ENCODE measurements at regions not wholly inside any gene's neighbourhood (a gene's known extent, or its start where the extent isn't known, plus 50 kb on each side); places are given as distances from the start of the nearest gene placed in this dataset.

DNA sequence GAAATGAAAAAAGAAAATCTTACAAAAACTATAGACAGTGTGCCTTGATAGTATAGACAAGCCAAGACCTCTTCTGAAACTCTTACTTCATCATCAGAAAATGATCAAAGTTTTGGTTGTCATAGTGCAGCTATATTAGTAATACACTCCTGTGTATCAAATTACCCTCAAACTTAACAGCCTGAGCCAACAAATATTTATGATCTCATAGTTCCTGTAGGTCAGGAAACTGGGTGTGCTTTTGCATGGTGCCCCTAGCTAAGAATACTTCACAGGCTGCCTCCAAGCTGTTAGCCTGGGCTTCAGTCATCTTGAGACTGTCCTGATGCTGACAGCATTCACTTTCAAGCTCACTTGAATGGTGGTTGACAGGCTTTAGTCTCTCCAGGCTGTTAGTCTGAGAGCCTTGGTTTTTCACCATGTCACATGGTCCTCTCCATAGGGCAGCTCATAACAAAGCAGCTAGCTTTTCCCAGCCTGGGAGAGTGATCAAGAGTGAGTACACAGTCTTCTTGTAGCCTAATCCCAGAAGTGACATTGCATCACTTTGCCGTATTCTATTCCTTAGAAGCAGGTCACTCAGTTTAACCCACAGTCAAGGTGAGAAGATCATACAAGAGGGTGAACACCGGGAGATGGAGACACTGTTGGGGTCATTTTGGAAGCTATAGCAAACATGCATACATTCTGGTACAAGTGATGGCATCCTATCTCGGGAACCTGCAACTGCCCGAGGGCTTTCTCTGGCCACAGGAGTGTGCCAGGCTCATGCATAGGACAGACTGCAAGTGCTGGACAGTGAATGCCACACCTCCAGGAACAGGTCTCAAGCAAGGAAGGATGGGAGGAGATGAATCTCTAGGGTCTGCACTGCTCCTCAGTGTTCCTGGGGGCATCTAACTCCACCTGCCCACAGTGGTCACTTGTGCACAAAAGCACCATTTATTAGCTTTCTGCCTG lies 173.4 kb upstream of the CADPS start:
- no peak for DNase-seq

DNA sequence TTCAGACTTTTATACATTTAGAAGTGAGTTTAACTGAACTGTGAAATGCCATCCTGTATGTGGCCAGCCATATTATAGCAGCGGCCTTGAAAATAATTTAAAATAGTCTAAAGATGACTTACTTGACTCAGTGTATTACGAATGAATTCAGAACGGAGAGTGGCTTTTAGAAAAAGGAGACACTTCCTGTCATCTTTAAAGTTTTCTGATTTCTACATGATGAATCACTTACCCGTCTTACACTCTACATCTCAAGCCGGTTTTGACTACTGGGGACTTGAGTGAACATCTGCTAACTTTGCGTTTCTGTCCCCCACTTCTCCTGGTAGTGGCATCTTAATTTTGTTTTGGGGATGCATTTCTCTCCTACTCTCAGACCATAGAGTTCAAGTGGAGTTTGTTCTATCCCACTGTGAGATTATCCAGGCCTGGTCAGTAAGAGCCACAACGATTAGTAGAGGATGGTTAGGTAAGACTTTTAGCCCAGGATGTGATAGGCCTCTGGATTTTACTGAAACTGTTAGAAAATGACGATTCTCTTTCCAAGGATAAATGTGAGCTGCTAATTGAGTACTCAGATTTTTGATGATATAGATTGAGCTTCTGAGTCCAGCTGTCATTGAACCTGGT lies 175.4 kb upstream of the CADPS start:
- DNase-seq, result no peak

DNA sequence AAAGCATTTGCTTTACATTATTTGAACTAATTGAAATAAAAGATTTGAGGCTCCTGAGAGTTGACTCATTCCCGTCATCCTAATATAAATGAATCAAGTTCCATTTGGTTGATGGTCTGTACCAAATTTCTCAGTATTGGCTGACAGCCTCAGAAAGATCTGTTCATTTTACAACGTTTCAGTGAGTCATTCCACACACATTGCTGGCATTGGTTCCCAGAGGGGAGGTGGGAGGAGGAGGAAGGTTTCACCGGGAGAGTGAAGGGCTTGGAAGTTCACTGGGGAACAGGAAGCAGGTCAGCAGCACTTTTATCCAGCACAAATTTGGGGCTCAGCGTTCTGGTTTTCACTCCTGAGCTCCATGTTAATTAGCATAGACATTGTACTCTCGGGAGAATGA lies 176.7 kb upstream of the CADPS start:
- no peak for DNase-seq

DNA sequence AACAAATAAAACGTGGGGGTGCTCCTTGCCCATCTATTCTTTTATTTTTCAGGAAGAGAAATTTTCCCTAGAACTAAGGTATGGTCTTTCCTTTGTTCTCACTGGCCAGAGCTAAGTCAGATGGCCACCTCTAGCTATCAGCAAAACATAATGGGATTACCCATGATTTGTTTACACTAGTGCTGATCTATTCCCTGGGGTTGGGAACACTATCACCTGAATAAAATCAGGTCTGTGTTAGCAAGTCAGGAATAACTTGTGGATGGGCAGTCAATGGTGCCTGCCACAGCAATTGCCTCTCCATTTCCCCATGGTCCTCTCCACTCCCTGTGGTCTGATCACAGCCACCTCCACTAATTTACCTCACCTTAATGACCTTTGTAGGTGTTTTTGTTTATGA lies 181.7 kb upstream of the CADPS start:
- peak; percentile 36 for DNase-seq

DNA sequence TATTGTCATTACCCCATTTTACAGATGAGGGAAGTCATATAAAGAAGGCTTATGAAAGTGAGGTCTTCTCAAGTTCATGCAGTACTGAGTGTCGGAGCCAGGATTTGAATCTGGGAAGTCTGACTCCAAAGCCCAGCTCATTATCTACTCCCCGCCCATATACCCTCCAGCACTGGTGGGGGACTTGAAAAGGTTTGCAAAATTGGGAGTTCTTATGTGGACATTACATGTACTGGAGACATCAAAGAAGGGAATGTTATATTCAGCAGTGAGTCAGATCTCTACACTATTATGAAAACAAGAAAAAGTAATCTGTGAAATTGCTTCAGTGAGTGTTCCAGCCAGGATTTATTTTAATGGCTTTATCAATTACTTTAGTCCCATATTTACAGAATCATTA lies 185.2 kb upstream of the CADPS start:
- DNase-seq, result peak; percentile 49

DNA sequence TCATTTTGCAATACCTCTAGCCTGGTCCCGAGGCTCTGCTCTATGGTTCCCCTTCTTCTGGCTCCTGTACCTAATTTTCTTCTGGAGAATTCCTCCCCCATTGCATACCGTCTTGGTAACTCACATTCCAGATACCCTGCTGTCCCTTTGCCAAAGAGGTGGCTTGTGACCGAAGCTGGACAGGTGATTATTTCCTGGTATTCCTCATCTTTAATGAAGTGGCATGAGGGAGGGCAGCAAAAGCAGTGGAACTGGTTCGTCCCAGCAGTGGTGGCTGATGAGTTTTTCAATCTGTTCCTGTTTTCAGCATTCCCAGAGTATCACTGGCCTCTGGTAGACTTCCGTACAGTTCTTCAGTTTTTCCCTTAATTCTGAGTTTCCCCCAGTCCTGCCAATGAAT lies 186.2 kb upstream of the CADPS start:
- DNase-seq, result no peak

DNA sequence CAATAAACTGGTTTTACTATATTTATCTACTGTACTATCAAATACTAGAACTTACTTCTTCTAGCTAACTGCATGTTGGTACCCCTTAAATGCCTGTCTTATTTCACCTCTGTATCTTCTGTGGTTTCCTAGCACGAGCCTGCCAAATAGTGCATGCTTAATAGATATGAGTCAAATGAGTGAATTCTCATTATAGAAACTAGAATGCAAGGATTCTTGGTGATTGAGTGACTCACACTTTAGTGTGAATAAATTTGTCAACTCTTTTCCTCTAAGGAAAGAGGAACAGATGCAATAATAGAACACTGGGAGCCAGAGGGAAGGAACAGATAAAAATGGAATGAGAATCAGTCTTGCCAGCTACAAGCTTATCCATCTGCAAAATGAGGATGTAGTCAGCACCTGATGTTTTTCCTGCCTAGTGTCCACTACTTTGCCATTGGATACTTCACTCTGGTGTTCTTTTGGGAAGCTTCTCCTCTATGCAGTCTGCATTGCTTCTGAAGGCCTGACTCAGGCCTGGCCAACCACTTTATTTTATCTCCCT lies 189.1 kb upstream of the CADPS start:
- DNase-seq, result no peak

DNA sequence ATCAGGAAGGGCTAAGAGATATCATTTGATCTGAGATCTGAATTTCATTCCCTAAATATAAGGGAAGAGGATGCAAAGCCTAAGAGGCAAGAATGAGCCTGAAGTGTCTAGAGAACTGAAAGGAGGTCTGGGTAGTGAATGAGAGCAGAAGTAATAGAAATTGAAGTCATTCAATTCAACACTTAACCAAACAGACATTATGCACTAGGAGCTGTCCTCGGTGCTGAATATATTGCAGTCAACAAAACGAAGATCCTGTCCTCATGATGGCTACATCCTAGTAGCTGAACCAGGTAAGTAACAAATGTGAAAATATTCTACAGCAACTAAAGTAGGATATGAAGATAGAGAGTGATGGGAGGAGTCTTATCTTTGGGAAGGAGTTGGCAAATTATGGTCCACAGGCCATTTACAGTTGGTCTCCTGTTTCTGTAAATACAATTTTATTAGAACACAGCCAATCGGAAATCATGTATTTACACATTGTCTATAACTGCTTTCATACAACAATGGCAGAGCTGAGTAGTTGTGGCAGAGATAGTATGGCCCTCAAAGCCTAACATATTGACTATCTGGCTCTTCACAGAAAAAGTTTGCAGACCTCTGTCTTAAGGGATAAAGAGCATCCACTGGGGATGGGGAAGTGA lies 192.9 kb upstream of the CADPS start:
- DNase-seq, result no peak

DNA sequence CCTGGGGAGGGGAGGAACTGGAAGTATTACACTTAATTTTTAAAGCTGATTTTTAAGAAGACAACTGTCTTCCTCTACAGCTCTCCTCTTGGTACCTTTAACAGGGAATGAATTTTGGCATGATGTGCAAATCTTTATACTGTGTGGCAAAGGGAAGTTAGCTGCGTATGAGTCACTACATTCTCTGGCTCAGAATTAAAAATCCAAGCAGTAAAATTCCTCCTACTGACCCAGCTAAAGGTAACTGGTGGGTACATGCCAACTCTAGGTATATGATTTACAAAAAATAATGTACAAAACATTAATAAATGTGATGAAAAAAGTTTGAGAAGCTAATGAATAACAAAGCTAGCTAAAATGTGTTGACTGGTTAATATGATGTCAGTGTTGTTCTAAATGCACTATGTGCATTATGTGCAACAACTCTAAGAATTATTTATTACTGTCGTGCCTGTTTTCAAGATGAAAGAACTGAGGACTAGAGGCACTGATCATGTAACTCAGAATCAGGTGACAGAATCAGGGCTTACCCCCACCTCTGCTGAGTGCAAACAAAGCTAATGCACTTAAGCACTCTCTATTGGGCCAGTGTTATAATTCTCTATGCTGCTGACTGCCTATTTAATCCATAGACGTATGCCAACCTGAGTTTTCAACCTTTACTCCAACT lies 194.7 kb upstream of the CADPS start:
- DNase-seq, result no peak

DNA sequence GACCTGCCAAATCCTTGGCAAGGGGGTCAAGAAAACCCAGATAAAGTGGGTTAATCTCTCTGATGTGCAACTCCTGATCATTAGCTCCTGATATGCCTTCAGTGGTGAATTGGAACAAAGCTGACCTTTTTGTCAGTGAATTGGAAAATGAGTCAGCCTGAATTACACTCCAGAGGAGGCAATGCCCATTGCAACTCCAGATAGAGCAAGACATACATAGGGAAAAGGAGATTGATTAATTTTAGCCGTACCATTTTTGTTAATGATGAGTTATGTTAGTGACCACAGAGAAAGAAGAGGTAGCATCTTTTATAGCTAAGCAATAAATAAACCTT lies 195.2 kb upstream of the CADPS start:
- DNase-seq, result no peak

DNA sequence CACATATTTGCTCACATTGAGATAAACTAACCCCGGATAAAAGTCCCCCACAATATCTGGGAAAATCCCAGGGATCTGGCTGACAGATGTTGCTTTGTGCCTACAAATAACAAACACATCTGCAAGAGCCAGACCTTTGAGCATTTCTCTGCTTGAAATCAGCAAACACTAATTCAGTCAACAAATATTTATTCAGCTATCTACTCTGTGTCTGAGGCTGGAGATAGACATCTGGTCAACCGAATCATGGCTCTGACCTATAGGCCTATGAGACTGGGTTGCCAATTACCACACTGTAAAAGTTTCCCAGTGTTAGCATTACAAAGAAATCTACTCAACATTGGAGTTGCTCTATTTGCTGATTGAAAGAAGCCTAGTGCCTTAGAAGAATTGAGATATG lies 201.1 kb upstream of the CADPS start:
- DNase-seq, result peak; percentile 13

DNA sequence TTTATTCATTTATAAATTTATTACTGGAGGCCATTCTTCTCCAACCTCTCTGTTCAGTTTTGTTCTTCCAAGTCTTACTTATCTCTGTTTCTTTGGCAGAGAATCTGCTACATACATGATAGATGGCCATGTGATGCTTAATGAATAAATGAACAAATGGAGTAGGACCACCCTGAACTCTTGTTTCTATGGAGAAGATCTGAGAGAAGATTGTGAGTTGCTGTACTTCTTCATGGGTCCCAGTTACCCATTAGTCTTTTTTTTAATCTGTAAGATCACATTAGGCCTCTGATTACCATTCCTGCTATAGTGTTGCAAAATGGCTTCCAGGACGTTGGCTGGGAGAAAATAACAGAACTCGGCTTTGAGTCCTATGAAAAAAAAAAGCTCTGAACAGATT lies 191.9 kb upstream of the SYNPR start:
- no peak for DNase-seq

DNA sequence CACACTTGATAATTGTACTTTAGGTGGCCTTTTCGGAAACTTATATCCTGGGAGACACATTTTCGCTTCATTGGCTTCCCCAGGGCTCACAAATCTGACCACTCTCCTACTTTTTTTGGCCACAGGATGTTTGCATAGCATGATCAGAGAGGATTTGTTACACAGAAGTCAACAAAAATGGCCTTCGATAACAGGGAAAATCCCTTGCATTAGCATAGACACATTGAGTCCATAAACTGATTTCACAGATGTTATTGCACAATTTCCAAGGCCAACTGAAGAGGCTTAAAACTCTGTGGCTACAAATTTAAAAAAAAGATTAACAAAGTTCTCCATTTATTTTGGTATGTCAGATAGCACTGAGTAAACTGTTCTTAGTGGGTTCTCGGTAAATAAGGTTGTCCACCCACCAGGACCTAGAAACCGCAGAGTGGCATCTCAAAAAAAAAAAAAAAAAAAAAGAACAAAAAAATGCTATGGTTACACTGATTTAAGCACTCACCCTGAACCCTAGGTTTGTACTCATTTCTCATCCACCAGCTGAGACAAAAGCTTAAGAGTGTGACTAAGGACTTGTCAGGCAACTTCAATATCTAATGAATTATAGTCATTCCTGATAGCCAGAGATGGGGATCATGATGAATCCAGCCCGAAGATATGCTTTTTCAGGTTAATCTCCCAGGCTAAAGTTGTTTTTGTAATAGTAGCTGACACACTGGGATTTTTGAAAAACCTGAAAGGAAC lies 188.9 kb upstream of the SYNPR start:
- no peak for DNase-seq

DNA sequence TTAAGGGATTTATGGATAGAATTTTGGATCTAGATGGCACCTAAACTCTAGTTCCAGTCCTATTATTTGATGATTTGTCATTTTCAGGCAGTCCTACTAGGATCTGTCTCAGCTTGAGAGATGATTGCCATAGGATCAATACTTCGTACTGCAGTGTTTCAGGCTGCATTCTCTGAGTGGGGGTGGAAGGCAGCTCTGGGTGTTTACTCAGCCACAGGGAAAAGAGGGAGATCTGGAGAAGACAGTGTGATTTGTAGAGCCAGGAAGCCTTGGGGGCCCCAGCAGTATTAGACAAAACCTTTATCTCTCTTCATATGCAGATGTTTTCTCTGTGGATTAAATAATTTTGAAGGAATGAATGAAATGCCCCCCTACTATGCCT lies 188.4 kb upstream of the SYNPR start:
- no peak for DNase-seq

DNA sequence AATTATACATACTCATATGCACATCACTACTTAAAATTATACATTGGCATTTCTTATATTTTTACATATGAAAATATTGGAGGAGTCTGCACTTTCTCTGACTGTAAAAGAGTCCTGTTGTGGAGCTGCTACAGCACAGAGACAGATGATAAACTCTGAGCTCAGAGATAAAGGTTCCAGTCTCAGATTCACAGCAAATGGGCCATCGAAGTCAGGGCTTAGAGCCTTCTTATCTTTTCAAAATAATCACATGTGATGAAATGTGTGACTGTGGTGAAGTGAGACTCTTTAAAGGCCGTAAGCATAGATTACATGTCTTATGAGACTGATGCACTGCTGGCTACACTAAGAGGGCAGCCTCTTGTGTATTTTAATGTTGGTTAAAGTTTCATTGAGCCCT lies 187.5 kb upstream of the SYNPR start:
- no peak for DNase-seq

DNA sequence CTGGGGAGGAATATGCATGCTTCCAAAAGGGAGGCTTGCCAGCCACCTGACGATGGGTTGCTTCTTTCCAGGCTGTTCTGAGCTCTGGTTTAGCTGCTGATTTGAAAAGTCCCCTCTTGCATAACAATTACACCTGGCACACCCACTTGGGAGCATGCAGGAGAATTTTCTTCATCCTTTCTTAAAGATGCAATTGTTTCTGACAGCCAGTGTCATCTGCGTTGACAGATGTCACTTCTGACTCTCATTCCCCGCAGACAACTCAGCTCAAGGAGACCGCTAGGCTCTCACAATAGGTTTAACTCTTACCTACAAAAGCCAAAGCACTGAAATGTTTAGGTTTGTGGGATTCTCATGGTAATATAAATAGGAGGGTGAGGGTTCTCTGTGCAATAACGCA lies 185.6 kb upstream of the SYNPR start:
- no peak for DNase-seq

DNA sequence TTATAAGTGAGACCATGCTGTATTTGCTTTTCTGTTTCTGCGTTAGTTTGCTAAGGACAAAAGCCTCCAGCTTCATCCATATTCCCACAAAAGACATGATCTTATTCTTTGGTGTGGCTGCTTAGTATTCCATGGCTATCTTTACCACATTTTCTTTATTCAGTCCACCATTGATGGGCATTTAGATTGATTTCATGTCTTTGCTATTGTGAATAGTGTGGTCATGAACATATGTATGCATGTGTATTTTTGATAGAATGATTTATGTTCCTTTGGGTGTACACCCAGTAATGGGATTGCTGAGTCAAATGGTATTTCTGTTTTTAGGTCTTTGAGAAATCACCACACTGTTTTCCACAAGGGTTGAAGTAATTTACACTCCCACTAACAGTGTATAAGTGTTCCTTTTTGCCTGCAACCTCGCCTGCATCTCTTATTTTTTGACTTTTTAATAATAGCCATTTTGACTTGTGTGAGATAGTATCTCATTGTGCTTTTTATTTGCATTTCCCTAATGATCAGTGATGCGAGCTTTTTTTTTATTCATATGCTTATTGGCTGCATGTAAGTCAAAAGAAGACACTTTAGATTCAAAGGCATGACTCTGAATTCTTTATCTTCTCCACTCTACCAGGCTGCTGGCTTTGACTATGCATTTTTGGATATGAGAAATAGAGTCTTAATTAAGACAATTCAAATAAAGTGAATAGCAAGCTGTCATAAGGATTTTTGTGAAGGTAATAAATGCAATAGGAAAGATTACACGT lies 183.3 kb upstream of the SYNPR start:
- no peak for DNase-seq

DNA sequence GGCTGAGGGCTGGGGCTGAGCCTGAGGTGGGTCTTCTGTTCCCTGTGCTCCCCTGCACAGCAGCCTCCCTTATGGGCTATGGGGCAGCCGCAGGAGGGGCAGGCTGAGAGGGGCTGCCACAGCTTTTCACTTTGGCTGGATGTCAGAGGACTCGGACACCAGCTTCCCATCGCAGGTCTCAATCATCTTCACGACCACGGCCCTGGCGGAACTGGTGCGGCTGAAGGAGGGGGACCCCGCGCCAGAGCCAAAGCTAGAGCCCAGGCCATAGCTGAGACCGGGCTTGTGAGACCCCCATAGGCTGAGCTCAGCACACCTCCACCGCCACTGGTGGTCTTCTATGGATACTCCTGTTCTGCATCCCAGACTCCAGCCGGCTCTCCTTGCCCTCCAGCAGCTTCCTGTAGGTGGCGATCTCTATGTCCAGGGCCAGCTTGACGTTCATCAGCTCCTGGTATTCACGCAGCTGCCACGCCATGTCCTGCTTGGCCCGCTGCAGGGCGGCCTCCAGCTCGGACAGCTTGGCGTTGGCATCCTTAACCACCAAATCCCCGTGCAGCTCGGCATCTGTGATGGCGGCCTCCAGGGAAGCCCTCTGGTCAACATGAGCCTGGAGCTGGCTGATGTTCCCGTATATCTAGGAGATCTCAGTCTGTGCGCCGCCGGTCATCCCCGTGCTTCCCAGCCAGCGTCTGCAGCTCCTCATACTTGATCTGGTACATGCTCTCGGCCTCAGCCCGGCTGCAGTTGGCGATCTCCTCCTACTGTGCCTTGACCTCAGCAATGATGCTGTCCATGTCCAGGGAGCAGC lies 181.7 kb upstream of the SYNPR start:
- DNase-seq, result no peak

DNA sequence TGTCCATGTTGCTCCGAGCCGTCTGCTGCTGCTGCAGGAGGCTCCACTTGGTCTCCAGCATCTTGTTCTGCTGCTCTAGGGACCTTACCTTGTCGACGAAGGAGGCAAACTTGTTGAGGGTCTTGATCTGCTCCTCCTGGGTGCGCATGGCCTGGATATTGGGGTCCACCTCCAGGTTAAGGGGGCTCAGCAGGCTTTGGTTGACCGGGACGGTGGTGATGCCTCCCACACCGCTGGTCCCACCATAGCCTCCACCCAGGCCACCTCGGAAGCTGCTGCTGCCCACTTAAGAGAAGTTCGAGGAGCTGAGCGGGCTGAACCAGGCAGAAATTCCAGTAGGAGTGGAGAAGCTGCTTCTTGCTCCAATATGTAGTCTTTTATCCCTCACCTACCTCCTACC lies 180.7 kb upstream of the SYNPR start:
- no peak for DNase-seq

DNA sequence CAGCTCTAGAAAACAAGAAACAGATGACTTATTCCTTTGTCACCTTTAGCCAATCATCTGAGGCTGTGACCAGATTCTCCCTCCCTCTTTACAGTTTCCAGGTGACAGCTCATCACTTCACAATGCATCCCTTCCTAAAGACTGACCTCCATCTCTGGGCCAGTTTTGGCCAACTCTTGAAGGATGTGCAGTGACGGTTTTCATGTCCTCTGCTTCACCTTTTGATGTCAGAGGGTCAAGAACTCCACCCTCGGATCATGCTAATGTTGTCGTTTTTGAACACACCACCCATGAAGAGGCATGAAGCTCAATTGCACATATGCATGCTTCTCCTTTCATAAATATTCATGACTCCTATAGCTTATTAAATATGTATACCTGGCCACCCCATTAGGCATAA lies 161.2 kb upstream of the SYNPR start:
- no peak for DNase-seq

DNA sequence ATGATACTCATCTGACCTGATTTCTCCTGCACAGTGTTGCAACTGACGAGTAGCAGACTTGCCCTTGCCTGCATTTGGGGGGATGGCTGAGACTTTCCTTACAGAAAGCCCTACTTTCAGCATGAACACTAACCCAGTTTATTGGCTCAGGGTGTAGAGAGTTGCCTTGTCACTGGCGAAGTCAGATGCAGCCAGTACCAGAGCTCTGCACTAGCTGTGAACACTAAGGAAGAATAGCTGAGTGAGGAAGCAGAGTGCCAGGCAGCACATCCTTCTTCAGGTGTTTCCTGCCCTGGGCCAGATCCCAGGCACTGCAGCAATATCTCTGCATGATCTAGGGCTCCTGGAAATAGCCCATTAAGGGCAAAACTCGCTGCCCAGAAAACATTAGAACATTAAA lies 154.0 kb upstream of the SYNPR start:
- DNase-seq, result no peak

All from NCI-H146 (cell line).